HCT116 (cell line): ENCODE measurements at regions not wholly inside any gene's neighbourhood (a gene's known extent, or its start where the extent isn't known, plus 50 kb on each side); places are given as distances from the start of the nearest gene placed in this dataset.

Experiments used
- POLR2A ChIP-seq: IDR thresholded peaks from 2 replicates; pipeline ENCODE4 v1.7.0; 2011; ENCODE audit warnings: borderline replicate concordance; ENCODE audit not compliant: insufficient read depth, insufficient read length; ENCODE audit errors: extremely low read depth
- SIN3A ChIP-seq: IDR thresholded peaks from 2 replicates; pipeline ENCODE4 v1.6.1; 2012; ENCODE audit warnings: low read depth

DNA sequence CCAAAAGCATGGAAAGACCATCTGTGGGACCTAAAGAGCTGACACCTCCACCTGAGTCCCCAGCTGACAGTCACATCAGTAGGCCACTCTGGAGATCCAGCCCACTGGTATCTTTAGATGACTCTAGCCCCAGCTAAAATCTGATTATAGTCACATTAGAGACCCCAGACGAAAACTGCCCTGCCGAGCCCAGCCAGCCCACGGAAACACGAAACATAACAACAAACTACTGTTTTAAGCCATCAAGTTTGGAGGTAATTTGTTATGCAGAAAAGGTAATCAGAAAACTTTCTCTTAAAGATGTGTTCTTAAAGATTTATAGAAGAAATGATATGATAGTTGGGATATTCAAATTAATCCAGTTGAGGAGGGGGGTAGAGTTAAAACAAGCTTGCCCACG, 175.7 kb downstream of the DHX15 start:
- TF ChIP-seq POLR2A (no peak), SIN3A (no peak)
